Endothelial cell of umbilical vein (primary cell): ENCODE measurements at regions not wholly inside any gene's neighbourhood (a gene's known extent, or its start where the extent isn't known, plus 50 kb on each side); places are given as distances from the start of the nearest gene placed in this dataset.

Source experiments
- BruUV-seq: library from RNA; stranded (reverse); fragments of 400-500 nt; replicated peaks from 2 replicates; lab custom pipeline; 2021; lab: Mats Ljungman, UMichigan
- CTCF ChIA-PET: fragments of 300-600, 350-600 bp; sonication (Branson Sonifier 250); formaldehyde crosslinking; loops from one replicate; lab custom pipeline; 2021; ENCODE audit warnings: antibody characterized with exemption, inconsistent platforms; lab: Charles Lee
- POLR2A ChIA-PET: fragments of 300-600, 350-600 bp; sonication (Branson Sonifier 250); formaldehyde crosslinking; loops from one replicate; lab custom pipeline; 2021; ENCODE audit warnings: antibody characterized with exemption, inconsistent platforms; lab: Charles Lee
- DNase-seq: peaks from one replicate; pipeline ENCODE4 v3.0.0-alpha.2; 2011; ENCODE audit warnings: low read depth, low spot score
- FAIRE-seq: peaks from 2 replicates; lab custom pipeline; 2011; peaks lifted over from hg19 to GRCh38; lab: Jason Lieb, UNC
- H2AFZ ChIP-seq: 2 replicates; pipeline ENCODE4 v1.6.0; 2012; ENCODE audit warnings: low read depth, low read length, control low read depth, inconsistent platforms
- H3K27ac ChIP-seq: 2 replicates; pipeline ENCODE4 v1.5.1; 2011; ENCODE audit warnings: low read depth, mild to moderate bottlenecking, control low read depth, low read length, moderate library complexity; ENCODE audit not compliant: insufficient read depth
- H3K27me3 ChIP-seq, 2 experiments: 2 replicates each; pipeline versions ENCODE4 v1.6.0 to v1.6.1; 2011; ENCODE audit warnings: low read length in 2 of 2, mixed read lengths in 1 of 2; ENCODE audit not compliant: control insufficient read depth in 2 of 2, insufficient read depth in 2 of 2
- H3K36me3 ChIP-seq, 2 experiments: 2 replicates in 1 of 2; 3 replicates in 1 of 2; pipeline ENCODE4 v1.5.1; 2011; ENCODE audit warnings: low read length in 2 of 2, mild to moderate bottlenecking in 1 of 2, moderate library complexity in 1 of 2; ENCODE audit not compliant: control insufficient read depth in 2 of 2, insufficient read depth in 2 of 2; ENCODE audit errors: extremely low read depth in 1 of 2
- H3K4me1 ChIP-seq: 3 replicates; pipeline ENCODE4 v1.5.1; 2011; ENCODE audit warnings: mild to moderate bottlenecking, low read length; ENCODE audit not compliant: control insufficient read depth, insufficient read depth; ENCODE audit errors: extremely low read depth
- H3K4me2 ChIP-seq: 2 replicates; pipeline ENCODE4 v1.6.1; 2011; ENCODE audit warnings: low read length, control low read depth, mixed read lengths; ENCODE audit not compliant: insufficient read depth
- H3K4me3 ChIP-seq, 3 experiments: fragments of 200-600 bp in 1 of 3; sonication (generic), shearing (Covaris generic) in 1 of 3; replicated peaks in 1 of 3; 2 replicates each; pipeline ENCODE4 v1.5.1; 2011 to 2016; ENCODE audit warnings: control low read depth in 3 of 3, low read length in 3 of 3, mild to moderate bottlenecking in 2 of 3, inconsistent platforms in 1 of 3, low read depth in 1 of 3, moderate library complexity in 1 of 3; ENCODE audit not compliant: insufficient read depth in 1 of 3
- H3K79me2 ChIP-seq: 2 replicates; pipeline ENCODE4 v1.6.0; 2012; ENCODE audit warnings: low read length, inconsistent platforms; ENCODE audit not compliant: control insufficient read depth, insufficient read depth
- H3K9ac ChIP-seq: replicated peaks from 2 replicates; pipeline ENCODE3; 2011; ENCODE audit warnings: low read length, control low read depth; ENCODE audit not compliant: insufficient read depth; ENCODE audit errors: extremely low read depth
- H3K9me1 ChIP-seq: replicated peaks from 3 replicates; pipeline ENCODE4 v1.6.0; 2011; ENCODE audit warnings: mild to moderate bottlenecking, low read length; ENCODE audit not compliant: control insufficient read depth, insufficient read depth; ENCODE audit errors: extremely low read depth
- H3K9me3 ChIP-seq: replicated peaks from 2 replicates; pipeline ENCODE4 v1.5.1; 2012; ENCODE audit warnings: low read length, inconsistent platforms; ENCODE audit not compliant: control insufficient read depth, insufficient read depth
- H4K20me1 ChIP-seq: replicated peaks from 2 replicates; pipeline ENCODE3; 2011; ENCODE audit warnings: mild to moderate bottlenecking, low read length; ENCODE audit not compliant: control insufficient read depth, insufficient read depth; ENCODE audit errors: extremely low read depth
- CTCF ChIP-seq, 2 donors: IDR thresholded peaks; 1 replicate in 1 of 2; 2 replicates in 1 of 2; pipeline ENCODE4 v1.5.1; 2011; ENCODE audit warnings: low read length in 2 of 2, mild to moderate bottlenecking in 2 of 2, moderate library complexity in 2 of 2, control low read depth in 1 of 2, inconsistent platforms in 1 of 2, low read depth in 1 of 2; ENCODE audit not compliant: insufficient read depth in 1 of 2; ENCODE audit errors: extremely low read depth in 1 of 2
- EZH2 ChIP-seq: IDR thresholded peaks from 2 replicates; pipeline ENCODE4 v1.6.1; 2012; ENCODE audit warnings: borderline replicate concordance, low read depth, mild to moderate bottlenecking, moderate library complexity, low read length, inconsistent platforms; ENCODE audit not compliant: severe bottlenecking
- FOS ChIP-seq: IDR thresholded peaks from 2 replicates; pipeline ENCODE4 v1.6.1; 2011; ENCODE audit warnings: mild to moderate bottlenecking, low read length, moderate library complexity, borderline replicate concordance; ENCODE audit not compliant: insufficient read depth
- GATA2 ChIP-seq: IDR thresholded peaks from 2 replicates; pipeline ENCODE4 v1.7.0; 2011; ENCODE audit warnings: low read depth, mild to moderate bottlenecking, moderate library complexity, mixed read lengths, low read length; ENCODE audit not compliant: insufficient read length, insufficient read depth
- JUN ChIP-seq: IDR thresholded peaks from 2 replicates; pipeline ENCODE4 v1.6.1; 2011; ENCODE audit warnings: borderline replicate concordance, low read depth; ENCODE audit not compliant: insufficient read length, insufficient read depth
- MAX ChIP-seq: IDR thresholded peaks from 2 replicates; pipeline ENCODE4 v1.6.1; 2011; ENCODE audit not compliant: insufficient read depth, insufficient read length
- MYC ChIP-seq: IDR thresholded peaks from one replicate; pipeline ENCODE4 v1.6.1; 2011; ENCODE audit warnings: mild to moderate bottlenecking, low read depth, low read length
- POLR2A ChIP-seq: IDR thresholded peaks from 2 replicates; pipeline ENCODE4 v1.6.1; 2012; ENCODE audit warnings: low read depth, mild to moderate bottlenecking, control low read depth, low read length
- POLR2AphosphoS5 ChIP-seq: IDR thresholded peaks from 2 replicates; pipeline ENCODE4 v1.6.1; 2012; ENCODE audit warnings: low read depth, mild to moderate bottlenecking, control low read depth, low read length, moderate library complexity; ENCODE audit not compliant: insufficient read depth
- dilution Hi-C: fragments of 300-500 bp; cut with MboI; formaldehyde crosslinking; loops from one replicate; pipeline ENCODE4 v1.15.0; 2019; ENCODE audit warnings: low sequenced_read_pairs; ENCODE audit not compliant: extremely low pct_ligation_motif_present
- intact Hi-C: fragments of 100-400 bp; cut with micrococcal nuclease; formaldehyde crosslinking; loops from one replicate; pipeline ENCODE4 v1.10.0; 2022

- dilution Hi-C loops = no loop called here
- BruUV-seq = no TSS peak
These were observed 607.9 kb upstream of the CDH5 start for GRCh38 chr16:65758620-65759019.

More at GRCh38 chr16:65758620-65759019, 607.9 kb upstream of the CDH5 start:
- H2AFZ ChIP-seq = no peak overlapping the region
- TF ChIP-seq FOS (no peak), POLR2A (no peak), GATA2 (no peak), CTCF (IDR thresholded peaks at IDR 0.05; ENCODE audit: extremely low read depth in 1 of 2, insufficient read depth in 1 of 2, low read depth in 1 of 2, low read length in 2 of 2) (no peak), EZH2 (no peak), MYC (no peak), MAX (no peak), JUN (no peak), POLR2AphosphoS5 (no peak)
- no peak for FAIRE-seq
- H3K9me1 ChIP-seq = no peaks in the 10 kb centered on the region
- no peaks in the 10 kb centered on the region for H3K4me1 ChIP-seq
- no peaks in the 10 kb centered on the region for H3K36me3 ChIP-seq
- H4K20me1 ChIP-seq = no peaks in the 10 kb centered on the region
- intact Hi-C loops = no loop called here
- H3K9me3 ChIP-seq = no peaks in the 10 kb centered on the region
- POLR2A ChIA-PET = no interaction called here
- no peak overlapping the region for H3K4me2 ChIP-seq
- CTCF ChIA-PET = interaction anchor here (1.1 kb wide), 1 partner anchor 24 kb away, joined by 3 read pairs; no protein-coding TSS in a partner anchor
- H3K9ac ChIP-seq = no peak overlapping the region
- DNase-seq = no peak
- no peaks in the 10 kb centered on the region for H3K79me2 ChIP-seq
- H3K27me3 ChIP-seq = no peaks in the 10 kb centered on the region
- H3K4me3 ChIP-seq = no peak overlapping the region
- H3K27ac ChIP-seq = no peak overlapping the region
